Neuronal stem cell (in vitro differentiated cells): ENCODE measurements at regions not wholly inside any gene's neighbourhood (a gene's known extent, or its start where the extent isn't known, plus 50 kb on each side); places are given as distances from the start of the nearest gene placed in this dataset.

Experiments used
- DNase-seq: peaks from one replicate; pipeline ENCODE4 v3.0.0-alpha.2; 2013; ENCODE audit warnings: low spot score
- H2AFZ ChIP-seq: one replicate; pipeline ENCODE4 v1.6.1; 2013; ENCODE audit warnings: mild to moderate bottlenecking, low read length, inconsistent platforms
- H2AK5ac ChIP-seq: 2 replicates; pipeline ENCODE4 v1.6.1; 2013; ENCODE audit warnings: low read depth, mild to moderate bottlenecking, inconsistent platforms, low read length, moderate library complexity, mixed read lengths
- H2BK120ac ChIP-seq: 2 replicates; pipeline ENCODE4 v1.6.1; 2013; ENCODE audit warnings: low read depth, mild to moderate bottlenecking, inconsistent platforms, low read length, moderate library complexity, mixed read lengths
- H2BK12ac ChIP-seq: one replicate; pipeline ENCODE4 v1.6.1; 2013; ENCODE audit warnings: low read length, inconsistent platforms
- H2BK15ac ChIP-seq: 2 replicates; pipeline ENCODE4 v1.6.1; 2013; ENCODE audit warnings: mild to moderate bottlenecking, low read length, inconsistent platforms, mixed read lengths
- H2BK5ac ChIP-seq: one replicate; pipeline ENCODE4 v1.6.1; 2013; ENCODE audit warnings: inconsistent platforms, mild to moderate bottlenecking, low read length, moderate library complexity
- H3K14ac ChIP-seq: one replicate; pipeline ENCODE4 v1.6.1; 2013; ENCODE audit warnings: low read length, inconsistent platforms
- H3K18ac ChIP-seq: 2 replicates; pipeline ENCODE4 v1.6.1; 2013; ENCODE audit warnings: low read length, inconsistent platforms
- H3K23ac ChIP-seq: 2 replicates; pipeline ENCODE4 v1.6.1; 2013; ENCODE audit warnings: low read depth, mild to moderate bottlenecking, mixed read lengths, low read length, inconsistent platforms; ENCODE audit not compliant: poor library complexity
- H3K27ac ChIP-seq: replicated peaks from 3 replicates; pipeline ENCODE4 v1.5.1; 2013; ENCODE audit warnings: low read length, inconsistent platforms
- H3K27me3 ChIP-seq, 3 experiments: 2 replicates each; pipeline ENCODE4 v1.6.1; 2013; ENCODE audit warnings: low read length in 3 of 3, mild to moderate bottlenecking in 2 of 3, inconsistent platforms in 1 of 3, low read depth in 1 of 3, mixed read lengths in 1 of 3, moderate library complexity in 1 of 3; ENCODE audit not compliant: control insufficient read depth in 3 of 3, insufficient read depth in 3 of 3
- H3K36me3 ChIP-seq, 2 donors: replicated peaks in 1 of 2; 2 replicates each; pipeline ENCODE4 v1.6.1; 2013; ENCODE audit warnings: low read length in 2 of 2; ENCODE audit not compliant: control insufficient read depth in 2 of 2, insufficient read depth in 2 of 2
- H3K4ac ChIP-seq: 2 replicates; pipeline ENCODE4 v1.6.1; 2013; ENCODE audit warnings: inconsistent platforms, mild to moderate bottlenecking, low read length, moderate library complexity
- H3K4me1 ChIP-seq, 2 donors: 1 replicate in 1 of 2; 2 replicates in 1 of 2; pipeline ENCODE4 v1.6.1; 2013; ENCODE audit warnings: low read length in 2 of 2, low read depth in 1 of 2; ENCODE audit not compliant: control insufficient read depth in 2 of 2, insufficient read depth in 1 of 2
- H3K4me2 ChIP-seq: one replicate; pipeline ENCODE4 v1.6.1; 2013; ENCODE audit warnings: mild to moderate bottlenecking, low read length, inconsistent platforms; ENCODE audit not compliant: insufficient read depth, poor library complexity, severe bottlenecking
- H3K4me3 ChIP-seq, 2 donors: 2 replicates each; pipeline ENCODE4 v1.5.1; 2013; ENCODE audit warnings: low read length in 2 of 2, mild to moderate bottlenecking in 2 of 2, inconsistent platforms in 1 of 2, moderate library complexity in 1 of 2
- H3K79me1 ChIP-seq: one replicate; pipeline ENCODE4 v1.6.1; 2013; ENCODE audit warnings: low read depth, mild to moderate bottlenecking, inconsistent platforms, low read length, moderate library complexity
- H3K9ac ChIP-seq: one replicate; pipeline ENCODE4 v1.6.1; 2013; ENCODE audit warnings: mild to moderate bottlenecking, low read depth, low read length, inconsistent platforms; ENCODE audit not compliant: poor library complexity
- H3K9me3 ChIP-seq, 2 donors: replicated peaks in 1 of 2; 2 replicates each; pipeline versions ENCODE3 to v1.6.1; 2013; ENCODE audit warnings: low read length in 2 of 2, mild to moderate bottlenecking in 2 of 2, inconsistent platforms in 1 of 2, low read depth in 1 of 2, mixed read lengths in 1 of 2, moderate library complexity in 1 of 2; ENCODE audit not compliant: control insufficient read depth in 2 of 2, insufficient read depth in 1 of 2
- H4K8ac ChIP-seq: one replicate; pipeline ENCODE4 v1.6.1; 2013; ENCODE audit warnings: low read depth, mild to moderate bottlenecking, inconsistent platforms, low read length, moderate library complexity
- H4K91ac ChIP-seq: one replicate; pipeline ENCODE4 v1.6.1; 2013; ENCODE audit warnings: low read length, low read depth, mild to moderate bottlenecking, inconsistent platforms; ENCODE audit not compliant: poor library complexity
- WGBS, 2 donors: extraction: QIAGEN DNeasy Blood & Tissue Kit; methylation state at CpG; one replicate each; pipeline ENCODE4 v1.1.7; 2013; ENCODE audit warnings: missing lambda C conversion rate in 2 of 2, mixed read lengths in 1 of 2; ENCODE audit not compliant: insufficient read length in 2 of 2, insufficient replicate concordance in 1 of 2; ENCODE audit errors: extremely low coverage in 2 of 2; 5-methylcytosine and 5-hydroxymethylcytosine counted together

GRCh38 chr1:182242641-182243040, 148.9 kb downstream of the GLUL start:
- no peak for DNase-seq
- no peak overlapping the region for H3K23ac ChIP-seq
- H3K27me3 ChIP-seq: peaks cover 0 to 22% (median 2%) of the 10 kb centered on the region in 3 experiments
- H4K8ac ChIP-seq: no peak overlapping the region
- H3K27ac ChIP-seq: no peak overlapping the region
- H2BK5ac ChIP-seq: no peak overlapping the region
- H2AK5ac ChIP-seq: no peak overlapping the region
- no peaks in the 10 kb centered on the region for H3K79me1 ChIP-seq
- H3K4me2 ChIP-seq: no peak overlapping the region
- H2AFZ ChIP-seq: no peak overlapping the region
- no peak overlapping the region for H3K4me3 ChIP-seq
- no peak overlapping the region for H3K9ac ChIP-seq
- peaks cover 0 to 2% of the 10 kb centered on the region in 2 donors for H3K4me1 ChIP-seq
- no peaks in the 10 kb centered on the region for H3K9me3 ChIP-seq
- no peak overlapping the region for H2BK15ac ChIP-seq
- H4K91ac ChIP-seq: no peak overlapping the region
- no peak overlapping the region for H2BK12ac ChIP-seq
- no peak overlapping the region for H3K4ac ChIP-seq
- H3K18ac ChIP-seq: no peak overlapping the region
- H2BK120ac ChIP-seq: no peak overlapping the region
- no peaks in the 10 kb centered on the region for H3K36me3 ChIP-seq
- H3K14ac ChIP-seq: no peak overlapping the region

- Histone ChIP-seq H3K14ac (no peak overlapping the region), H3K4me1 (peaks cover 0 to 11% of the 10 kb centered on the region in 2 donors), H3K18ac (no peak overlapping the region), H3K27me3 (peaks cover 0 to 22% (median 2%) of the 10 kb centered on the region in 3 experiments), H3K9me3 (no peaks in the 10 kb centered on the region), H3K4ac (no peak overlapping the region), H4K91ac (no peak overlapping the region), H2AK5ac (no peak overlapping the region), H3K9ac (no peak overlapping the region), H3K4me3 (no peak overlapping the region), H2BK5ac (no peak overlapping the region), H4K8ac (no peak overlapping the region), H3K79me1 (no peaks in the 10 kb centered on the region), H3K4me2 (no peak overlapping the region), H2BK120ac (no peak overlapping the region), H3K27ac (no peak overlapping the region), H3K36me3 (peaks cover 0 to 3% of the 10 kb centered on the region in 2 donors), H2BK12ac (no peak overlapping the region), H3K23ac (no peak overlapping the region), H2BK15ac (no peak overlapping the region), H2AFZ (no peak overlapping the region)
- WGBS, 2 donors: no CpG with 5 or more reads among the region's 2 CpGs
- no peak for DNase-seq
Observed at GRCh38 chr1:182240085-182240484, 151.5 kb downstream of the GLUL start.

DNA sequence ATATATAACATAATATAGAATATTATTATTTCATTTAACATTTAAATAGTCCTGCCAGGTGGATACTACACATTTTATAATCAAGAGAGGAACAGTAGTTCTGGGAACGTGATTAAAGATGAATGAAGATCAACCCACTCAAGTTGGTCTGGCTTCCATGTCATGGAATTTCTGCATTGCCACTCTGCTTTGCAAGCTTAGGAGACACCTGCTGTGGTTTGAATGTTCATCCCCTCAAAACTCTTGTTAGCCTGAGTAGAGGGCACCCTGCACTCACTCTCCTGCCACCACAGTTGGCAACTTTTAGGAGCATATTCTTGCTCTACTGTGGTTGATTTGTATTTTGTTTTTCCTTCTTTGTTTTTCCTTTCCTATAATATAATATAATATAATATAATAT, 153.2 kb downstream of the GLUL start:
- Histone ChIP-seq H3K9ac (no peak overlapping the region), H3K23ac (no peak overlapping the region), H2BK12ac (no peak overlapping the region), H3K4ac (no peak overlapping the region), H4K8ac (no peak overlapping the region), H2AK5ac (no peak overlapping the region), H3K27ac (no peak overlapping the region), H3K9me3 (no peaks in the 10 kb centered on the region), H2BK5ac (no peak overlapping the region), H3K79me1 (no peaks in the 10 kb centered on the region), H3K27me3 (peaks cover 0 to 23% (median 2%) of the 10 kb centered on the region in 3 experiments), H3K4me1 (peaks cover 0 to 9% of the 10 kb centered on the region in 2 donors), H3K4me3 (no peak overlapping the region), H2BK15ac (no peak overlapping the region), H2AFZ (no peak overlapping the region), H3K4me2 (no peak overlapping the region), H2BK120ac (no peak overlapping the region), H3K36me3 (peaks cover 0 to 3% of the 10 kb centered on the region in 2 donors), H3K14ac (no peak overlapping the region), H4K91ac (no peak overlapping the region), H3K18ac (no peak overlapping the region)
- no CpG with 5 or more reads among the region's 1 CpG for WGBS, 2 donors
- DNase-seq: no peak

DNA sequence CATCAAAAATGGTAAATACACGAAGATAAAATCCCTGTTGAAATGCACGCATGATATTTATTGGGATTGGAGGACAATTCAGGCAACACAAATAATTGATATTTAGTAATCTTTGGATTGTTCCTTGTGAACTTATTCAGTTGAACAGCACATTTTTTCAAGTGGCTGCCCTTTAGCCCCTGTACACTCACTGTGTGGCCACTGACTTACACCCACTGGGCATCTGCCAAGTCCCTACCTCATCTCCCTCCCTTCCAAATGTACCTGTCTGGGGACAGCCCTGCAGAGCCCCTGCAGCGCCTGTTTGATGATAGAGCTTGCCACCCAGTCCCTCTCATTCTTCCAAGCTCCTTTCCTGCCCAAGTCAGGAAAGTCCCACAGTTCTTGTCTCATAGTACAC, 154.3 kb downstream of the GLUL start:
- H3K23ac ChIP-seq: no peak overlapping the region
- no peaks in the 10 kb centered on the region for H3K79me1 ChIP-seq
- no peak overlapping the region for H3K4me2 ChIP-seq
- H2BK5ac ChIP-seq: no peak overlapping the region
- peaks cover 0 to 32% (median 2%) of the 10 kb centered on the region in 3 experiments for H3K27me3 ChIP-seq
- no peak overlapping the region for H3K9ac ChIP-seq
- H2BK12ac ChIP-seq: no peak overlapping the region
- no peak overlapping the region for H4K91ac ChIP-seq
- DNase-seq: no peak
- H3K9me3 ChIP-seq: no peaks in the 10 kb centered on the region
- H3K18ac ChIP-seq: no peak overlapping the region
- H2AFZ ChIP-seq: no peak overlapping the region
- WGBS, 2 donors: no CpG with 5 or more reads among the region's 3 CpGs
- no peak overlapping the region for H3K4me3 ChIP-seq
- no peak overlapping the region for H2AK5ac ChIP-seq
- H2BK15ac ChIP-seq: no peak overlapping the region
- H3K4ac ChIP-seq: no peak overlapping the region
- no peak overlapping the region for H3K14ac ChIP-seq
- H4K8ac ChIP-seq: no peak overlapping the region
- no peak overlapping the region for H3K27ac ChIP-seq
- H3K36me3 ChIP-seq: peaks cover 0 to 3% of the 10 kb centered on the region in 2 donors
- no peak overlapping the region for H2BK120ac ChIP-seq
- H3K4me1 ChIP-seq: peaks cover 0 to 9% of the 10 kb centered on the region in 2 donors
